MCF 10A (cell line): ENCODE measurements at regions not wholly inside any gene's neighbourhood (a gene's known extent, or its start where the extent isn't known, plus 50 kb on each side); places are given as distances from the start of the nearest gene placed in this dataset.
A peak's percentile ranks its signal among the peaks of the same experiment; 100 is the strongest.

Experiments used
- BruUV-seq: library from RNA; stranded (reverse); fragments of 400-500 nt; replicated peaks from 2 replicates; lab custom pipeline; 2021; lab: Mats Ljungman, UMichigan
- CTCF ChIA-PET: fragments of 300-600 bp; sonication (Branson Sonifier 250); formaldehyde crosslinking; extraction: SDS; loops from one replicate; lab custom pipeline; 2021; ENCODE audit warnings: antibody characterized with exemption, inconsistent platforms; lab: Yijun Ruan, JAX
- POLR2A ChIA-PET: fragments of 300-600, 350-650 bp; sonication (Branson Sonifier 250); formaldehyde crosslinking; extraction: SDS; loops from one replicate; lab custom pipeline; 2020; ENCODE audit warnings: antibody characterized with exemption, inconsistent platforms; lab: Yijun Ruan, JAX
- DNase-seq: peaks from one replicate; pipeline ENCODE4 v3.0.0-alpha.2; 2018; ENCODE audit not compliant: unreplicated experiment
- H3K27ac Mint-ChIP-seq: one replicate; pipeline ENCODE4 v1.8.0; 2022; ENCODE audit warnings: mild to moderate bottlenecking, low read depth, mixed read lengths; ENCODE audit not compliant: unreplicated experiment
- H3K27me3 Mint-ChIP-seq: one replicate; pipeline ENCODE4 v1.8.0; 2022; ENCODE audit warnings: mixed read lengths; ENCODE audit not compliant: insufficient read depth, unreplicated experiment
- H3K36me3 Mint-ChIP-seq: one replicate; pipeline ENCODE4 v1.8.0; 2022; ENCODE audit warnings: mild to moderate bottlenecking, moderate library complexity, mixed read lengths; ENCODE audit not compliant: insufficient read depth, unreplicated experiment
- H3K4me1 Mint-ChIP-seq: one replicate; pipeline ENCODE4 v1.8.0; 2022; ENCODE audit warnings: mixed read lengths; ENCODE audit not compliant: insufficient read depth, unreplicated experiment
- H3K4me3 Mint-ChIP-seq: one replicate; pipeline ENCODE4 v1.8.0; 2022; ENCODE audit warnings: mild to moderate bottlenecking, moderate library complexity, mixed read lengths; ENCODE audit not compliant: unreplicated experiment
- H3K9me3 Mint-ChIP-seq: one replicate; pipeline ENCODE4 v1.8.0; 2022; ENCODE audit warnings: mixed read lengths; ENCODE audit not compliant: unreplicated experiment
- CTCF ChIP-seq: fragments of 200-600 bp; IDR thresholded peaks from one replicate; pipeline ENCODE4 v1.8.0; 2022; ENCODE audit warnings: antibody characterized with exemption, mild to moderate bottlenecking; ENCODE audit not compliant: unreplicated experiment
- intact Hi-C: fragments of 100-400 bp; cut with micrococcal nuclease; formaldehyde crosslinking; loops from 2 replicates; pipeline ENCODE4 v1.14.1; 2022

GRCh38 chr7:11317766-11318165 lies 344.1 kb downstream of the PHF14 start:
- BruUV-seq = no TSS peak
- no peak for TF ChIP-seq CTCF
- H3K36me3 Mint-ChIP-seq = peaks cover 3% of the 10 kb centered on the region
- ChIA-PET CTCF (interaction anchor here (0.6 to 1.2 kb wide), 3 partner anchors 58 to 240 kb away, joined by 3 to 4 read pairs (median 3); no protein-coding TSS in a partner anchor), POLR2A (interaction anchor here (0.6 kb wide), 1 partner anchor 73 kb away, joined by 3 read pairs; no protein-coding TSS in a partner anchor)
- H3K4me1 Mint-ChIP-seq = peaks cover 11% of the 10 kb centered on the region
- peaks cover 6% of the 10 kb centered on the region for H3K9me3 Mint-ChIP-seq
- intact Hi-C loops = no loop called here
- no peaks in the 10 kb centered on the region for H3K27me3 Mint-ChIP-seq
- DNase-seq = no peak
- H3K27ac Mint-ChIP-seq = no peak overlapping the region
- H3K4me3 Mint-ChIP-seq = no peak overlapping the region

- intact Hi-C loops = no loop called here
- Mint-ChIP-seq H3K27ac (peak overlapping the region; percentile 81), H3K9me3 (peaks cover 6% of the 10 kb centered on the region), H3K36me3 (no peaks in the 10 kb centered on the region), H3K4me1 (peaks cover 11% of the 10 kb centered on the region), H3K27me3 (no peaks in the 10 kb centered on the region), H3K4me3 (no peak overlapping the region)
- TF ChIP-seq CTCF = no peak
- POLR2A ChIA-PET = interaction anchor here (0.7 kb wide), 2 partner anchors 39 to 301 kb away, joined by 3 read pairs; no protein-coding TSS in a partner anchor
- DNase-seq = peak; percentile 62
- CTCF ChIA-PET = interaction anchor here (1.1 to 1.2 kb wide), 2 partner anchors 26 to 108 kb away, joined by 3 to 6 read pairs; no protein-coding TSS in a partner anchor
- no TSS peak for BruUV-seq
Measured at GRCh38 chr7:11319491-11320274, 346.0 kb downstream of the PHF14 start.
